Stimulated activated naive CD8-positive, alpha-beta T cell treated with anti-CD3 and anti-CD28 coated beads, Interleukin-15, Interleukin-2, amounts not matched to agents 100 ng/mL and 50 ng/mL, for 24 hours (primary cell): ENCODE measurements at regions not wholly inside any gene's neighbourhood (a gene's known extent, or its start where the extent isn't known, plus 50 kb on each side); places are given as distances from the start of the nearest gene placed in this dataset.
A peak's percentile ranks its signal among the peaks of the same experiment; 100 is the strongest.

Source experiments
- H3K27ac Mint-ChIP-seq: one replicate; pipeline ENCODE4 v1.8.0; 2021; ENCODE audit warnings: mild to moderate bottlenecking, mixed read lengths
- H3K27me3 Mint-ChIP-seq: one replicate; pipeline ENCODE4 v1.8.0; 2021; ENCODE audit warnings: mixed read lengths
- H3K36me3 Mint-ChIP-seq: one replicate; pipeline ENCODE4 v1.8.0; 2021; ENCODE audit warnings: low read depth, mixed read lengths
- H3K4me1 Mint-ChIP-seq: one replicate; pipeline ENCODE4 v1.8.0; 2021; ENCODE audit warnings: low read depth, mixed read lengths
- H3K4me3 Mint-ChIP-seq: one replicate; pipeline ENCODE4 v1.8.0; 2021; ENCODE audit warnings: mild to moderate bottlenecking, mixed read lengths
- H3K9me3 Mint-ChIP-seq: one replicate; pipeline ENCODE4 v1.8.0; 2021; ENCODE audit warnings: mixed read lengths

DNA sequence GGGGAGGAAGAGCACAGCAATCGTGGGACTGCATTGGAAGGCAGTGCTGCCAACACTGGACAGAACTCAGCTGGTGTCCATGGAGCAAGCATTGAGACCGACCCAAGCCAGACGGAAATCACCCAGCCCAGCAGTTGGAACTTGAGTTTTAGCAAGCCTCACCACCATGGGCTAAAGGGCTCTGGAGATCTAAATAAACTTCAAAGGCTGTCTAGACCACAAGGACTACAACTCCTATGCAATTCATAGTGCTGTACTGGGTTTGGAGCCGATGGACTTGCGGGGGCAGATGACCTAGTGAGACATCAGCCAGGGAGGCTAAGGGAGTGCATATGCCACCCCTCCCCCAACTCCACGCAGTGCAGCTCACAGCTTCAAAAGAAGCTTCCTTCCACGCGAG, 243.6 kb upstream of the SLC39A10 start:
- Mint-ChIP-seq H3K27ac (no peak overlapping the region), H3K27me3 (no peaks in the 10 kb centered on the region)

DNA sequence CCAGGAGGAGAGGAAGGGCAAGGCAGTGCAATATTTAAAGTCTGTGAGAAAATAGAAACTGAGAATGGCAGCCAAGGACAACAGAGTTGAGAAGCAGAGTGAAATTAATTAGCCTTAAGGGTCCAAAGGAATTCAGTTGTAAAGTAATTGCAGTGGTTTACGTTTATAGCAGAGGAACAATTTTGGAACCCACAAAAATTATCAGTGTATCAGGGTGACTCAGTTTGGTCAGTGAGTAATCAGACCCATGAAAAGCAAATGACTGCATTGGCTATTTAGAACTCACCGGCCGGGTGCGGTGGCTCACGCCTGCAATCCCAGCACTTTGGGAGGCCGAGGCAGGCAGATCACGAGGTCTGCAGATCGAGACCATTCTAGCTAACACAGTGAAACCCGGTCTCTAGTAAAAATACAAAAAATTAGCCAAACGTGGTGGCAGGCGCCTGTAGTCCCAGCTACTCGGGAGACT, 245.8 kb upstream of the SLC39A10 start:
- H3K27ac Mint-ChIP-seq: no peak overlapping the region
- no peak overlapping the region for H3K4me3 Mint-ChIP-seq
- H3K27me3 Mint-ChIP-seq: no peaks in the 10 kb centered on the region
- H3K4me1 Mint-ChIP-seq: peaks cover 13% of the 10 kb centered on the region
- no peaks in the 10 kb centered on the region for H3K36me3 Mint-ChIP-seq
- H3K9me3 Mint-ChIP-seq: no peaks in the 10 kb centered on the region

More for the DNA sequence above, 243.6 kb upstream of the SLC39A10 start:
- Mint-ChIP-seq H3K4me1 (peaks cover 6% of the 10 kb centered on the region), H3K9me3 (no peaks in the 10 kb centered on the region), H3K36me3 (no peaks in the 10 kb centered on the region), H3K4me3 (no peak overlapping the region)

DNA sequence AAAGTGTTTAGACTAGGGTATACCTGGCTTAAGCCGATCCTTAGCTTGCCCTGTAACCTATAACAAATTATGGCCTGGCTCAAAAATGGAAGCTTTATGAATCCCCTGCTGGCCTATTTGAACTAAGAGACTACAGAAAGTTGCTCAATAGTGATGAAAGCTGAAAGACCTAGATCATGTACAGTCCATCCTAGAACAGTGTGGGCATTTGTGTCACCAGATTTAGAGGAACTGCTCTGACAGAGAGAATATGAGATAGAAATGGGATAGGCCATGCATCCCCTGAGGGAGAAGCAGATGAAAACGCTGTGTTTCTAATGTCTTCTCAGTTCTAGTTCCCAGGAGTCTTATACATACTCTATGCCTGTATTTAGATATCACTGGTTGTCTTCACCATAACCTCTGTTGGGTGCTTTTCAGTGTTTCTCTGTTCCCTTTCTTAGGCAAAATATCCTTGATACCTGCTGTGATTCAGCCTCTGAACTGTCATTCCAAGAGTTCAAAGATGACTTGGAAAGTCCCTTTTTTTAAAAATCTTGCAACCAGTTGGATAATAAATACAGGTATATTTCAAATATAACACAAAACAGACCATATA, 246.9 kb upstream of the SLC39A10 start:
- H3K9me3 Mint-ChIP-seq: no peaks in the 10 kb centered on the region
- H3K27ac Mint-ChIP-seq: no peak overlapping the region
- H3K4me3 Mint-ChIP-seq: no peak overlapping the region
- no peaks in the 10 kb centered on the region for H3K36me3 Mint-ChIP-seq
- peaks cover 13% of the 10 kb centered on the region for H3K4me1 Mint-ChIP-seq
- no peaks in the 10 kb centered on the region for H3K27me3 Mint-ChIP-seq

DNA sequence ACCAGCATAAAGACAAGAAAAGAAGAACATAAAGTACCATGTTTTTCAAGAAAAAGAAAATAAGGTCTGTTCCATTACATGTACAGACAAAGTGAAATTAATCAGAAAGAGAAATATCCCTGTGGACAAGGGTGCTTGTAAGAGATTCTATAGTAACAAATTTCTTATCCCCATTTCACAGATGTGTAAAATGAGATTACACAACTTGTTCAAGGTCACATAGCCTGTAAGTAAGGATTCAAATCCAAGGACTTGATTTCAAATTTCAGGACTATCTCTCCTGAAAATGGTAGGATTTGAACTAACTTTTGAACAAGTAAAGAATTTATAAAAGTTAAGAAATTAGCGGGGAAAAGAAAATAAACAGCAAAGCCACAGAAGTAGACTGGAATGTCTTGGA, 248.2 kb upstream of the SLC39A10 start:
- Mint-ChIP-seq H3K4me3 (no peak overlapping the region), H3K27ac (no peak overlapping the region), H3K9me3 (no peaks in the 10 kb centered on the region)

GRCh38 chr2:195408196-195408595, 248.8 kb upstream of the SLC39A10 start:
- H3K27ac Mint-ChIP-seq: no peak overlapping the region
- H3K9me3 Mint-ChIP-seq: no peaks in the 10 kb centered on the region
- H3K4me1 Mint-ChIP-seq: peaks cover 7% of the 10 kb centered on the region
- H3K36me3 Mint-ChIP-seq: no peaks in the 10 kb centered on the region
- H3K4me3 Mint-ChIP-seq: no peak overlapping the region
- H3K27me3 Mint-ChIP-seq: no peaks in the 10 kb centered on the region

More for the DNA sequence above, 248.2 kb upstream of the SLC39A10 start:
- peaks cover 10% of the 10 kb centered on the region for H3K4me1 Mint-ChIP-seq
- no peaks in the 10 kb centered on the region for H3K27me3 Mint-ChIP-seq
- H3K36me3 Mint-ChIP-seq: no peaks in the 10 kb centered on the region

GRCh38 chr2:195407783-195408182, 249.2 kb upstream of the SLC39A10 start:
- Mint-ChIP-seq H3K27ac (no peak overlapping the region), H3K4me3 (no peak overlapping the region), H3K9me3 (no peaks in the 10 kb centered on the region), H3K36me3 (no peaks in the 10 kb centered on the region), H3K4me1 (peaks cover 7% of the 10 kb centered on the region), H3K27me3 (no peaks in the 10 kb centered on the region)

- no peak overlapping the region for H3K27ac Mint-ChIP-seq
- no peaks in the 10 kb centered on the region for H3K36me3 Mint-ChIP-seq
- no peaks in the 10 kb centered on the region for H3K9me3 Mint-ChIP-seq
- no peaks in the 10 kb centered on the region for H3K27me3 Mint-ChIP-seq
- no peak overlapping the region for H3K4me3 Mint-ChIP-seq
- H3K4me1 Mint-ChIP-seq: peaks cover 7% of the 10 kb centered on the region
These were observed 250.0 kb upstream of the SLC39A10 start for GRCh38 chr2:195406886-195407603.

GRCh38 chr2:195404651-195405050, 252.4 kb upstream of the SLC39A10 start:
- H3K27ac Mint-ChIP-seq: no peak overlapping the region
- H3K4me1 Mint-ChIP-seq: peaks cover 7% of the 10 kb centered on the region
- no peaks in the 10 kb centered on the region for H3K27me3 Mint-ChIP-seq
- no peaks in the 10 kb centered on the region for H3K9me3 Mint-ChIP-seq
- H3K4me3 Mint-ChIP-seq: no peak overlapping the region
- H3K36me3 Mint-ChIP-seq: no peaks in the 10 kb centered on the region

DNA sequence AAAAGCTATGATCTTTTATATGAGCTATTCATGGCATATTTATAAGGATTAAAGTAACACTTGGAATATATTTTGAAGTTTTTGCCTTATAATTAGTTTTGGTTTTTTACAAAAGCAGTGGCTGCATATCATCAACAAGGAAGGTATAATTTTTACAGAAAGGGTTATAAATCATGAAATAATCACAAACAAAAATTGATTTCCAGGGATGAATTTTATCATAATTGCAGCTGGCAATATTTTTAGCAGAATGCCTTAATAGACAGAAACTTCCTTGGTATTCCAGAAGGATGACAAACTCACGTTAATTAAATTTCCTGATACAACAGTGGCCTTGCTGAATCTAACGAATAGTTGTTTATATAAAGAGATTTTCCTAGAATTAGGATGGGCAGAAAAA, 260.5 kb upstream of the SLC39A10 start:
- H3K27me3 Mint-ChIP-seq: no peaks in the 10 kb centered on the region
- no peak overlapping the region for H3K27ac Mint-ChIP-seq
- H3K36me3 Mint-ChIP-seq: no peaks in the 10 kb centered on the region
- H3K4me3 Mint-ChIP-seq: no peak overlapping the region
- no peaks in the 10 kb centered on the region for H3K9me3 Mint-ChIP-seq
- H3K4me1 Mint-ChIP-seq: no peaks in the 10 kb centered on the region

- Mint-ChIP-seq H3K4me3 (no peak overlapping the region), H3K36me3 (no peaks in the 10 kb centered on the region), H3K9me3 (no peaks in the 10 kb centered on the region), H3K4me1 (no peaks in the 10 kb centered on the region), H3K27me3 (no peaks in the 10 kb centered on the region), H3K27ac (no peak overlapping the region)
These were observed 261.7 kb upstream of the SLC39A10 start for GRCh38 chr2:195395362-195395761.

DNA sequence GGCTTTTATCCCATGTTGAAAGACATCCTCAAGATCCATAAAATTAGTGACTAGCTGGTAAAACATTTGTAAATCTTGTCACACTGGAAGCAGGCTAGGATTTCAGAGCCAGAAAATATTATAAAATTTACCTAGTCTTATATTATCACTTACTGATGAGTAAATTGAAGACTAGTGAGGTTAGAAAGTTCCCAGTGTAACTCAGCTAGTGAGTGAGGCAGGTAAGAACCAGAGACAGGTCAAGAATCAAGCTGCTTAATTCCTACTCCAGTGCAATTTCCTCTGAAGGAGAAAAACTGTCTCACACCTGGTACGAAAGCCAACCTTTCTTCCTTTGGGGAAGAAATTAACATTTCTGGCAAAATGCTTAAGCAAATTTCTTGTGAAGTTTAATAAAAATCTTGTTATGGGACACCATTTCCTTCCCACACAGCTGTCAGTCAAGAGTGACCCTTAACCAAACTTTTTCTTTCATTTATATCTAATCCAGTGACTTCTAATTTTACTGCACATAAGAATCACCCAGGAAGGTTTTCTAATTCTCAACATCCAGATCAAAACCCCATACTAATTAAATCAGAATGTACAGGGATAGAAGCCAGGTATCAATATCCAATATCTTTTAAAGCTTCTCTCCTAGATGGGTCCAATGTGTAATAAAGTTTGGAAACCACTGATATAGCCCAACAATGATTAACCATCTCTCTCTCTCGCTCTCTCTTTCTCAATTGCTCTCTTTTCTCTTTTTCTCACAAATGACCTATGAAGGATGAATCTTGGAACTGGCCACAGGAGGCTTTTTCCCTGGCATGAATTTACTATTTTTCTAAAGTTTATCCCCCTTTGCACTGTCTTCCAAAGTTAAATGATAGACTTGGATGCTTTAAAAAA, 264.3 kb upstream of the SLC39A10 start:
- Mint-ChIP-seq H3K9me3 (no peaks in the 10 kb centered on the region), H3K36me3 (no peaks in the 10 kb centered on the region), H3K27ac (no peak overlapping the region), H3K4me1 (no peaks in the 10 kb centered on the region), H3K27me3 (no peaks in the 10 kb centered on the region), H3K4me3 (no peak overlapping the region)

DNA sequence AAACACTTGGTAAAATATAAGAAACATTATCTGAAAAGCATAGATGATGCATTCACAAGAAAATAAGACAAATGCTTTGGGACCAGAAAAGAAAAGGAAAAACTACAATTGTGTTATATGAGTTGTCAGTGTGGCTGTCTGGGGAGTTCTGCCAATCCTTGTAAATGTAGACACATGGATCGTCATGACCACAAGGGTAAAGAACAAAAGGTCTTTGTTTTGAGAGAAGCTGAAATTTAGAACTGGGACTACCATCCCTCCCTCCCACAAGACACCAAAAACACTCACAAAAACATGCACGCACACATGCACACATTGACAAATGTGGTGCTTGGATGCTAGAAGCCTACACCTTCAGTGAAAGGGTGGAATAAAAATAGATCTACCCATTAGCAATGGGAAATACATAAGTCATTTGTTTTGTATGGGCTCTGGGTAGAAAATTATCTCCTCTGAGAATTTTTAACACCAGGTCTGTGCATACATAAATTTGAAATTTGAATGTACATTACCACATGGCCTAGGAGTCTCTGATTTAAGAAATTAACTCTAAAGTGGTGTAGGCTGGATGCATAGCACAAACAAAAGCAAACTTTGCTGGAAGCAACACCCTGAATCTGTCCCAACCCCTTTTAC, 266.2 kb upstream of the SLC39A10 start:
- Mint-ChIP-seq H3K36me3 (no peaks in the 10 kb centered on the region), H3K27me3 (no peaks in the 10 kb centered on the region), H3K27ac (no peak overlapping the region), H3K9me3 (no peaks in the 10 kb centered on the region), H3K4me3 (no peak overlapping the region), H3K4me1 (no peaks in the 10 kb centered on the region)

- Mint-ChIP-seq H3K9me3 (no peaks in the 10 kb centered on the region), H3K4me1 (peaks cover 8% of the 10 kb centered on the region), H3K27me3 (no peaks in the 10 kb centered on the region), H3K4me3 (no peak overlapping the region), H3K36me3 (no peaks in the 10 kb centered on the region), H3K27ac (no peak overlapping the region)
These were observed 269.0 kb upstream of the SLC39A10 start for GRCh38 chr2:195388028-195388427.

GRCh38 chr2:195382186-195382585, 274.8 kb upstream of the SLC39A10 start:
- Mint-ChIP-seq H3K4me3 (no peak overlapping the region), H3K9me3 (no peaks in the 10 kb centered on the region), H3K36me3 (no peaks in the 10 kb centered on the region), H3K27ac (peak overlapping the region; percentile 46), H3K27me3 (no peaks in the 10 kb centered on the region), H3K4me1 (peaks cover 22% of the 10 kb centered on the region)
